HG02981 (cell line): ENCODE measurements at regions not wholly inside any gene's neighbourhood (a gene's known extent, or its start where the extent isn't known, plus 50 kb on each side); places are given as distances from the start of the nearest gene placed in this dataset.
A peak's percentile ranks its signal among the peaks of the same experiment; 100 is the strongest.

Experiments used
- ATAC-seq: cut with Tn5 transposase; IDR thresholded peaks from one replicate; pipeline ENCODE4 v1.9.1; 2021; ENCODE audit warnings: mild to moderate bottlenecking, moderate library complexity; ENCODE audit not compliant: unreplicated experiment

- ATAC-seq, result no peak
These were observed 884.6 kb upstream of the CHAC2 start for GRCh38 chr2:52882974-52883373.

GRCh38 chr2:52881606-52882005 lies 886.0 kb upstream of the CHAC2 start:
- ATAC-seq, result no peak

- no peak for ATAC-seq
These were observed 886.7 kb upstream of the CHAC2 start for GRCh38 chr2:52880872-52881271.

- no peak for ATAC-seq
These were observed 888.0 kb upstream of the CHAC2 start for GRCh38 chr2:52879561-52879960.

GRCh38 chr2:52877703-52878102 lies 889.9 kb upstream of the CHAC2 start:
- ATAC-seq, result no peak

GRCh38 chr2:52874466-52875106 lies 893.0 kb upstream of the CHAC2 start:
- ATAC-seq, result no peak

GRCh38 chr2:52862801-52863200 lies 904.8 kb upstream of the CHAC2 start:
- no peak for ATAC-seq

- ATAC-seq, result no peak
These were observed 906.0 kb upstream of the CHAC2 start for GRCh38 chr2:52861596-52861995.

- no peak for ATAC-seq
These were observed 908.5 kb upstream of the CHAC2 start for GRCh38 chr2:52859065-52859464.

- no peak for ATAC-seq
These were observed 909.9 kb upstream of the CHAC2 start for GRCh38 chr2:52857722-52858121.

- no peak for ATAC-seq
These were observed 915.6 kb upstream of the CHAC2 start for GRCh38 chr2:52852006-52852405.

- no peak for ATAC-seq
These were observed 922.7 kb upstream of the CHAC2 start for GRCh38 chr2:52844701-52845423.

GRCh38 chr2:52835909-52836308 lies 931.7 kb upstream of the CHAC2 start:
- ATAC-seq, result no peak

- ATAC-seq, result no peak
These were observed 936.4 kb upstream of the CHAC2 start for GRCh38 chr2:52831216-52831615.

GRCh38 chr2:52828112-52828511 lies 939.5 kb upstream of the CHAC2 start:
- ATAC-seq, result no peak

- no peak for ATAC-seq
These were observed 946.0 kb upstream of the CHAC2 start for GRCh38 chr2:52821631-52822030.

- ATAC-seq, result no peak
These were observed 948.6 kb upstream of the CHAC2 start for GRCh38 chr2:52818958-52819357.

- peak; percentile 50 for ATAC-seq
These were observed 957.1 kb upstream of the CHAC2 start for GRCh38 chr2:52810460-52810859.

GRCh38 chr2:52805901-52806410 lies 961.6 kb upstream of the CHAC2 start:
- ATAC-seq, result no peak

- ATAC-seq, result no peak
These were observed 973.0 kb upstream of the CHAC2 start for GRCh38 chr2:52794581-52794980.

GRCh38 chr2:52779446-52779845 lies 988.2 kb upstream of the CHAC2 start:
- ATAC-seq, result no peak

- no peak for ATAC-seq
These were observed 991.0 kb upstream of the CHAC2 start for GRCh38 chr2:52776571-52776970.
